ENCODE measurements at regions not wholly inside any gene's neighbourhood (a gene's known extent, or its start where the extent isn't known, plus 50 kb on each side); places are given as distances from the start of the nearest gene placed in this dataset.

DNA sequence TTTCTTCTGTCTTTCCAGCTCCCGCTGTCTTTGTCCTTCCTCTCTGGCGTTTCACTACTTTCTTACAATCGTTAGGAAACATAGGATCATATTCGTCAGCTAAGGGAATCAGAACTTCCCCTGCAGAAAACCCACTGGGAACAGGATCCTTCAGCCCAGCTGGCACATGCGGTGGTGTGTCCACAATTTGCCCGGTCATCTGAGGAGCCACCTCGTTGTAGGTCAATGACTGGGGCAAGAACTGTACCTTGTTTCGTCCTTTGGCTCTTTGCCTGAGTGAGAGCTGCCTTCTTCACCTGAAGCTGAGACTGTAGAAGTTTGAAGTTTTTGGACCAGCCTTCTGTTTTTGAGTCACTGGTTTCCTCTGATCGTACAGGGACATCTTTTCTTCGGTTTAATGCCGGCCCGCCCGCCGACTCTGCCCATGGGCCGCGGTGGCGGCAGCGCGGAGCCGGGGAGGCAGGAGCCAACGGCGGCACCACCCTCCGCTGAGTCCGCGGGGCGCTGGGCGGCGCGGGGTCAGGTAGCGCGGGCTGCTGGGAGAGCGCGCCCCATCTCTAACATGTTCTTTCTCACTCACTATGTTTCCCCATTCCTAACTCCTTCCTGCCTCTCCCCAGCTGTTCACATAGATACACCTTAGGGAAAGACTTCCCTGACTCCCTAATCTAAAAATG, 214.1 kb upstream of the NANOGP8 start:
- TF ChIP-seq EZH2 (IDR thresholded peaks at IDR 0.05; ENCODE audit: borderline replicate concordance, insufficient read depth, low read length, poor library complexity, severe bottlenecking): no peak
- no peak for TF ChIP-seq POLR2AphosphoS5 (IDR thresholded peaks at IDR 0.05)
- no peak for TF ChIP-seq RAD21 (conservative IDR thresholded peaks at IDR 0.05)
- TF ChIP-seq, protein P1, sequence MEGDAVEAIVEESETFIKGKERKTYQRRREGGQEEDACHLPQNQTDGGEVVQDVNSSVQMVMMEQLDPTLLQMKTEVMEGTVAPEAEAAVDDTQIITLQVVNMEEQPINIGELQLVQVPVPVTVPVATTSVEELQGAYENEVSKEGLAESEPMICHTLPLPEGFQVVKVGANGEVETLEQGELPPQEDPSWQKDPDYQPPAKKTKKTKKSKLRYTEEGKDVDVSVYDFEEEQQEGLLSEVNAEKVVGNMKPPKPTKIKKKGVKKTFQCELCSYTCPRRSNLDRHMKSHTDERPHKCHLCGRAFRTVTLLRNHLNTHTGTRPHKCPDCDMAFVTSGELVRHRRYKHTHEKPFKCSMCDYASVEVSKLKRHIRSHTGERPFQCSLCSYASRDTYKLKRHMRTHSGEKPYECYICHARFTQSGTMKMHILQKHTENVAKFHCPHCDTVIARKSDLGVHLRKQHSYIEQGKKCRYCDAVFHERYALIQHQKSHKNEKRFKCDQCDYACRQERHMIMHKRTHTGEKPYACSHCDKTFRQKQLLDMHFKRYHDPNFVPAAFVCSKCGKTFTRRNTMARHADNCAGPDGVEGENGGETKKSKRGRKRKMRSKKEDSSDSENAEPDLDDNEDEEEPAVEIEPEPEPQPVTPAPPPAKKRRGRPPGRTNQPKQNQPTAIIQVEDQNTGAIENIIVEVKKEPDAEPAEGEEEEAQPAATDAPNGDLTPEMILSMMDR (IDR thresholded peaks at IDR 0.05; ENCODE audit: poor library complexity, severe bottlenecking): no peak
- no peak for TF ChIP-seq TAF1 (IDR thresholded peaks at IDR 0.05; ENCODE audit: low read depth)
- TF ChIP-seq EP300 (conservative IDR thresholded peaks at IDR 0.05; ENCODE audit: poor library complexity, severe bottlenecking): no peak
- no peak for TF ChIP-seq MXI1 (conservative IDR thresholded peaks at IDR 0.05; ENCODE audit: poor library complexity, severe bottlenecking)
- TF ChIP-seq SMC3 (conservative IDR thresholded peaks at IDR 0.05; ENCODE audit: poor library complexity): no peak

Measured in neural cell (in vitro differentiated cells).